ENCODE measurements at regions not wholly inside any gene's neighbourhood (a gene's known extent, or its start where the extent isn't known, plus 50 kb on each side); places are given as distances from the start of the nearest gene placed in this dataset.

DNA sequence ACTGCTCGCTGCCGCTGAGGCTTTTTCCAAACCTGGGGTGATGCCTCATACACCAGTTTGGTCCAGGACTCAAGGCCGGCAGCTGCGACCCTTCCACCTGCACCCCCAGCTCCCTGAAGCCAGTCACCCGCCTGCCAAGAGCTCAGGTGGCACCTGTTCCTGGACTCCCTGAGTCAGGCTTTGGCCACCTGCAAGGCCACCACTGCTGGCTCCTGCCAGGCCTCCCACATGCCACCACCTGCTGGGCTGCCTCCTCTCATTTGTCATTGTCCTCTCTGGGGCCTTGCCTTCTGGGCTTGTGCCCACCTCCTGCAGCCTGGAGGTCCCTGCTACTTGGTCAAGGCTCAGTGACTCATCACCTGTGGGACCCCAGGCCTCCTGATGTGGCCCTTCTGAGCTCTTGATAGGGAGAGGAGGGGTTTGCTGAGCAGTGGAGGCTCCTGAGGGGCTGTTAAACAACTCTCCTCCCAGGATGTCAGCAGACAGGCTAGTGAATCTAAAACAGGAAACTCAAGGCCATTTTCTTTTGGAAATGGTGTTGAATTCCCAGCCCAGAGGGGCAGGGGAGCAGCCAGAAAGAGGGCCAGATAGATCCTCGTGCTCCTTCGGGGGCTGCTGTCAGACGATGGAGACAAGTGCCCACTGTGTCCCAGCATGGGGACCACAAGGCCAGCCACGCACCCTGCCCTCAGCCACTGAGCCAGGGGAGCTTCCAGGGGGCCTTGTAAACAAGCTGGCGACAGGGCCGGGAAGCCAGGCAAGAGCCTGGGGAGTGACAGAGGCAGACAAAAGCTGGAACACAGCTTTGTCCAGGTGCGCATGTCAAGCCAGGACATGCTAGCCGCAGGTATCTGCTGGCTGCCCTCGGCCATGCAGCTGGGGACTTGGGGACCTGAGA, 416.8 kb downstream of the LRATD1 start:
- no peak for DNase-seq

DNA sequence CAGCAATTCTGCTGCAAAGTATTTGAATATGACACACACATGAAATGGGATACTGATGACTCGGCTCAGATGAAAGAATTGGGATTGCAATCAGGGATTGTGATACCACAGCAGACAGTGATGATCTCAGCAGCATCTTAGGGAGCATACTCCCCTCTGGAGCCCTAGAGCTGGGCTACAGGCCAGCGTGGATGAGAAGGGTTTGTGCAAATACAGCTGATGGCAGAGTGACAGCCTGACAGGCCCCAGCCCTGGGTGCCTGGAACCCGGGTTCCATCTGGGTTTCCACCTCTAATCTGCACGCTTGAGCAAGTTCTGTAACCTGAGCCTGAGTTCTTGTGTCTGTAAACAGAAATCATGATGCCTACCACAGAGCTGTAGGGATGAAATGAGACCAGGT, 418.0 kb downstream of the LRATD1 start:
- DNase-seq: no peak

DNA sequence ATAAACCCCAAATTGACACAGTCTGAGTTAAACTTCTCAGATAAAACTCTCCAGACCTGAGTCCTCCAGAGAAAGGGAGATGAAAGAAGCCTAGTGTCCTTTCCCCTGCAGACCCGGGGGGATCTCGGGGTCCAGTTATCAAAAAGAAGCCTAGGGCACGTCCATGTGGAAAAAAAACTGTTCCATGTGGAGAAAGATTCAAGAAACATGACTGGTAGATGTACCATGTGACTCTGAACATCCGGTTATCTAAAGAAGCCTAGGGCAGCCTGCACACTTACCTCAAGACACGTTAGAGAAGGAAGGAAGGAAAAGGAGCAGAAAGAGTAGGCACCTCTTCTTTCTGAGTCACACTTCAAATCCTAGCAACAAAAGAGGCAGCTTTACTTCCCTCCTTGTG, 421.0 kb downstream of the LRATD1 start:
- DNase-seq: no peak

- DNase-seq: no peak
Observed at GRCh38 chr2:15058015-15058720, 425.7 kb downstream of the LRATD1 start.

DNA sequence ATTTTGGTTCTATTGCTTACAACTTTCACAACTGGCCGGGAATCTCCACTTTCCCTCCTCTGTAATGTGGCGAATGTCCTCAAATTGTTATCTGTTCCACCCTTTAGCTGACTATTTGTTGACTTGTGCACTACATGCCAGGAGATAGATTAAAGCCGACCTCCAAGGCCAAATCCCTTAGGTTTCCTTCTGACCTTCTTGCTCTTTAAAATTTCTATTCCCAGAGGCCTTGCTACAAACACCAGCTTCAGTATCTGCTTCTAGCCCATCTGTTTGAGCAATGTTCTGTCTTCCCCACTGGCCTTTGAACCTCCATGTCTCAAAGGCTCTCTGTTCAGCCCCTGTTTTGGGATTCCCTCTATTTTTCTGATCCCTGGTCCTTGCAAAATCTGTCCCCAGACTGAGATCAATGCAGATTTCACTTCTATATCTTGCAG, 426.2 kb downstream of the LRATD1 start:
- no peak for DNase-seq

DNA sequence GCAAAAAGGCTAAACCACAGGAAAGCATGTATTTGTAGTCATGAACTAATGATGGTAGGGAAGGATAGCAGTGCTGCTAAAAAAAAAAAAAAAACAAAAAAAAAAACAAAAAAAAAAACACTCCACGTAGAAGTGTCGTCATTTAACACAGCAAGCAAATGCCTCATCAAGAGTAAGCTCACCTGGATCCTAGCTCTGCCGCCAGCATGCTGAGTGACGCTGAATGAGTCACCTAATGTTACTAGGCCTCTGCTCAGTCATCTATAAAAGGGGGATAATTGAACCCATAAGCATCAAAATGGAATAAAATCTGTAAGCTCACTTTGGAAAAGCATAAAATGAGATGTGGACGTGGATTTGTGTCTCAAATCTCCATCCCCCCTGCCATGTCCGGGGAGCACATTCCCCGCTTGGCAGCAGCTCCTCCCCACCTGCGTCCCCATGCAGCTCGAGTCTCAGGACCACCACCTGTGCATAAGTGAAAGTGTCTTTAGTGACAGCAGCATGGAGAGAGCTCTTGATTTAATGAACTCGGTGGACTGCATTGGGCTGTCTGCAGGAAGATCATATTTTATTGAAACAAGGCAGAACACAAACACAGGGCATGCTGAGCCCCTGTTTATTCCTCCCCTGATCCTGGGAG, 427.5 kb downstream of the LRATD1 start:
- no peak for DNase-seq

GRCh38 chr2:15061268-15061667, 428.8 kb downstream of the LRATD1 start:
- DNase-seq: no peak

DNA sequence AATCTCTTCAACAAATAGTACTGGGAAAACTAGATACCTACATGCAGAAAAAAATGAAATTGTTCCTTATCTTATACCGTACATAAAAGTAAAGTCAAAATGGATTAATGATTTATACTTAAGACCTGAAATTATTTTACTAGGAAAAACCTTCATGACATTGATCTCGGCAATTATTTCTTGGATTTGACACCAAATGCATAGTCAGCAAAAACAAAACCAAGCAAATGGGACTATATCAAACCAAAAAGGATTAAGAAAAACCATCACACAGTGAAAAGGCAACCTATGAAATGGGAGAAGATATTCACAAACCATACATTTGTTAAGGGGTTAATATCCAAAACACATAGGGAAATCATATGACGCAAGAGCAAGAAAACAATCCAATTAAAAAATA, 433.6 kb downstream of the LRATD1 start:
- no peak for DNase-seq

DNA sequence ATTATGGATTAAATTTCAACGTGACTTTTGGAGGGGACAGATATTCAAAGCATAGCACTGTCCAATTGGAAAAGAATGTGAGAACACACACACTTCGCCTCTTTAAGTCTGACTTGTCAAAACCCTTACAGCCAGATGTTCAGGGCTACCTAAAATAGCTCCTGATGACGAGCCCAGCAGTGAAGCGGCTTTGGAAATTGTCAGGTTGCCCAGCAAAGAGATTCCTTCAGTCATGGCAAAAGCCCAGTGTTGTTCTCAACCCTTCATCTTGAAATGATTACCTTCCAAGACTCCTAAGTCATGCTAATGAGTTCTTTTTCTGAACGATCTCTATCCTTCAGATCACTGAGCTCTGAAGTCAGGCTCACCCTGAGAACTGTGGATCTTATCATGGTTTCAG, 436.6 kb downstream of the LRATD1 start:
- no peak for DNase-seq

GRCh38 chr2:15072836-15073235, 440.3 kb downstream of the LRATD1 start:
- no peak for DNase-seq

GRCh38 chr2:15073664-15074063, 441.1 kb downstream of the LRATD1 start:
- DNase-seq: no peak

GRCh38 chr2:15074319-15074718, 441.8 kb downstream of the LRATD1 start:
- no peak for DNase-seq

DNA sequence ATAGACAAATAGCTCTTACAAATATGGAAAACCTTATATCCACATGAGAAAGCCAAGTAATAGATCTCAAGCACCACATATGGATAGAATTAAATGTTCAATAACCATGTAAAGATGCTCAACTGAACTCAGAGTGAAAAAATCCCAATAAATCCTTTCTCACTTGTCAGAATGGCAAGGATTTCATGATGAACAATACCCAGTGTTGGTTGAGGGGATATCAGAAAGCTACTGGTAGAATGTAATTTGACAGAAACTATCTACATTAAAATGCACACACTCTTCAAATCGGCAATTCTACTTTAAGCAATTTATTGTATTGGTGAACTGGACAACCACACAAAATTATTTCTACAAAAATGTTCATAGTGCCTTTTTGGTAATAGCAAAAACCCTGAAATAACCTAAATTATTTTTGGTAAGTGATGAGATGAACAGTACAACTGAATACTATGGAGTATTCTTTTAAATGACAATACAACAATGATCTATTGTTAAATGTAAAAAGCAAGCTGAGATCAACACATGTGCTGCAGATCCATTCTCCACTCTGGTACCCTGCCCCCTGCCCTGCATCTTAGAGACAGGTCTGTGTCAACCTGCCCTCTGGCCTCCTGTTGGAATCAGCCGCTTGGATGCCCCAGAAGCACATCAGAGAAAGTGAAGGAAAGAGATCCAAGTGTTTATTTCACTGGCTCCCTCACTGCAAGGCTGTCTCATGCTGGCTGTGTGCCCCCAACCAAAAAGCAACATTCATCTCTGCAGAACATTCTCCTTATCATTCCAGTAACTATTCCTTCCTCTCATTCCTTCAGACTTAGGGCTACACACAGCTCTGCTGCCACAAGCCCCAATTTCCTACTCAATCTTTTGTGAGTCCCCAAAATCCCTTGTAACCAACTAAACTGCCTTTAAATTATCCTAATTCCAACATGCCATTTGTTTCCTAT, 442.5 kb downstream of the LRATD1 start:
- no peak for DNase-seq

DNA sequence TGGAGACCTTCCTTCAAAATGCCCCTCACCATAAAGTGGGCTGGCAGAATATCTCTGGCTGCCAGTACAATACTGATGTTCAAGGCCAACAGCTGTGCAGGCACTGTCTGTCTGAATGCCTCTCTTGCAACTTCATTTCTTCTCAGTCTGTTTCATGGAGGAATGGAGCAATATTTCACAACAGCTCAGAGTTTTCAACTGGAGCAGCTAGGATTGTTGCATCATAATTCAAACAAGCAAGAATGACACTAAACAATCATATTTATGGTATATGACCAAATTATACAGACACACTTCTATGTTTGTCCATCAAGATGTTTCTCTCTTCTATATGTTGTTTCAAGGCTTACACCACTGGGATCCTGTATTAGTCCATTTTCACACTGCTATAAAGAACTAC, 444.2 kb downstream of the LRATD1 start:
- no peak for DNase-seq

- no peak for DNase-seq
Observed at GRCh38 chr2:15081356-15081755, 448.8 kb downstream of the LRATD1 start.

DNA sequence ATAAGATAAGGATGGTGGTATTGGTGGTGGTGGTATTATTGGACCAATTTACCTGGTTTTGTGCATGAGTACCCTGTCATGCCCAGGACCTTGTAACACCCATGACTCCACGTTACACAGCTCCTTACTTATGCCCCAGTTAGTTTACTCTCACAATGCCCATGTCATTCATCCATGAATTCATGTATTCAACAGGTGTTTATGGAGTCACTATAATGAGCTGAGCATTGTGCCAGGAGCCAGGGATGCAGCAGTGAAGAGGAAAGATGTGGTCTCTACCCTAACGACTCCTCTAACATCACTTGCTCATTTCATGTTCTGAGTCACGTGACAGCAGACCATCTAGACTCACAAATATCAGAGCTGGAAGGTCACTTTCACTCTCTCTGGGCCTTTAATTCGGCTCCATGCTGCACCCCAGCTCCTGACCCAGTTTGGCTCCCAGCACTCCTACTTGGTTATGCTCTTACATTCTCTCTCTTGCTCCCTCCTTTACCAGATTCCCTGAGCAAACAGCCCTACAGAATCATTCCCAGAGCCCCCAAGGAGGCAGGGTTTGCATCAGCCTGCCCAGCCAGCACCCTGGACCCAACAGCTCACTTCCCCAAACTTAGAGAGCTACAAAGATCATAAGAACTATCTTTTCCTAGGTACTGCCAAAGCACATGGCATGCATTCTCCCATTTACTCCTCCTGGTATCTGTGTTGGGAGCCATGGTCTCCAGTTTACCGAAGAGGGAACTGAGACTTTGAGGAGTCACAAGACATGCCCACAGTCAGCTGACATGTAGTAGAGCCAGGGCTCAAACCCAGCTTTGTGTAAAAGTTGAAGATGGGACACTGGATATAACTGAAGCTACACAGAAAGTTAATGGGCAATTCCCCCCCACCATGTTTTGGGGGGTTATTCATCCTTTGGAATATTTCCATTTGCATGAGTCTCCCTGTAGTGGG, 449.9 kb downstream of the LRATD1 start:
- no peak for DNase-seq

DNA sequence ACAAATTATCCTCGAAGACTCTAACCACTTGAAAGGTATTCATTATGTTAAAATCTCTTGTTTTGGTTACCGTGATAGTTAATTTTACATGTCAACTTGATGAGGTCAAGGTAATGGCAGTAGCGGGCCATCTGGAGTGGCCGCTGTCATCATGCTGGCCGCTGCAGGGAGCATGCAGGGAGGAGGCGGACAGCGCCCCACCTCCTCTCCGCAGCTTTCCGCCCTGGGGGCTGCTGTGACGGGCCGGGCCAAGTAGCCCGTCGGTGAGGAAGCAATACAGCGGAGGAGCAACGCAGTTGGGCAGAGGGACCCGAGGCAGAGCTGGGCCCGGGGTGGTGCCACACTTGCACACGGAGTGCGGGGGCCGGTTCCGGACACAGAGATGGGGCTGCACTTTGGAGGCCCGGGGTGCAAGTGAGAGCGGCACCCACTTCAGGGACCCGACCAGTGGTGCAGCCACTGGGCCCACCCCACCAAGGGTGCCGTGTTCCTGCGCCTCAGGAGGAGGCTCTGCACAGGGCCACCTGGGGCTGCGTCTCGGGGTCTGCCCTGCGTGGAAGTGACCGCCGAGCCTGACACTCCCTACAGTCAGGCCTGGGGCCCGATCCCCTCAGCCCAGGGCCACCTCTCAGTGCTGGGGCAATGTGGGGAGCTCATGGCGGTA, 452.4 kb downstream of the LRATD1 start:
- no peak for DNase-seq

DNA sequence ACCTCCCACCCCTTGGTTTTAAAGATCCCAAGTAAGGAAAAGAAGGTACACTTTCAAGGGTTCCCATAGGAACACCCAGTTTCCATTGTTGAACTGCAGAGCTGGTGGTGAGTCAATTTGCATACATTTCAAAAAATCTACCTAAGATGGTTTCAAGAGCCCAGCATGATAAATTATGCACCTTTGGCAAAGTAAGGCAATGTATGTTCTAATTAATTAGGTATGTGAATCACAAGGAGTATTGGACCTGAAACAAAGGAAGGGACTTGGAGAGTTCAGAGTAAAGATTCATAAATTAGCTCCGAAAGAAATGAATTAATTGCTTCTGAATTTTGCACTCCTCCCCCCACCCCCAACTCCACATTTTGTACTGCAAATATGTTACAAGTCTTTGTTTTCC, 459.7 kb downstream of the LRATD1 start:
- DNase-seq: no peak

DNA sequence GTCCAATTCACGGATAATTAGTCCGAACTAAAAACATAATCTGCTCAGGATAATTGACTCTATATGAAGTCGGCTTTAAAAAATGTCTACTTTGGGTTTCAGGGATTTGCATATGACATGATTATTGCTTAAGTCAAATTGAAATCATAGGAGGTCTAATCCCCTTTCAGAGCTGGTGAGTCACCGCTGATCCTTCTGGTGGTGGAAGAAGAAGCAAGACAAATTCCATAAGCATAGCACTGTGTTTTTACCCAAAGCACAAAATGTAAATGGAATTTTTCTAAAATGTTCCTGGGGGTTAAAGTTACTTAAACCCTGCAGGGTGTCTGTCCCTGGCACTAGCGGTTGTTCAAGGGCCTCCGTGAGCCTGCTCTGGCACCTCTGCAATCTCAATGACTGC, 460.2 kb downstream of the LRATD1 start:
- no peak for DNase-seq

DNA sequence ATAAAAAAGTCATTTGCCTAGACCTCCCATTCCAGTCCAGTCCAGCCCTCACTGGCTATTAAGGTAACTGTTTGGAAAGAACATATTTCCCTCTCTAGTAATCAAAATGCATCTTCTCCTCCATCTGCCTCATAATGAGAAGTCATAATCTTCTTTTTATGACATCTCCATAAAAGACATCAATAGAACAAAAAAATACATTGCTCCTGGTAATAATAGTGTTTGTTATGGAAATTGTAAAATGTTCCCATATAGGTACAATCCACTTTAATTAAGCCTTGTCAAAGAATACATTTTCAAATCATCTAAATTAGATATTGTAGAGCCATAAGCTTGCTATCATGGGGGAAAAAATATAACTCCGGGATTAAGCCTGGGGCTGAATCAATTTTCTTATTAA, 461.6 kb downstream of the LRATD1 start:
- no peak for DNase-seq

GRCh38 chr2:15096873-15097272, 464.3 kb downstream of the NBAS start:
- DNase-seq: no peak

All from T-helper 9 cell (primary cell).